Sciatic nerve (tissue), 2 donors: ENCODE measurements at regions not wholly inside any gene's neighbourhood (a gene's known extent, or its start where the extent isn't known, plus 50 kb on each side); places are given as distances from the start of the nearest gene placed in this dataset.

Experiments
- ATAC-seq: fragments of 200-7000 bp; cut with Tn5 transposase; one replicate; pipeline ENCODE4 v1.9.1; 2020; ENCODE audit warnings: mild to moderate bottlenecking, moderate library complexity
- DNase-seq: peaks from one replicate; pipeline ENCODE4 v3.0.0-alpha.2; 2020; ENCODE audit warnings: low spot score
- intact Hi-C: fragments of 100-400 bp; cut with DNase I; formaldehyde crosslinking; loops from one replicate; pipeline ENCODE4 v1.14.2; 2022
- donor health status: DM: no; HTN: no; CAD: no.
- donor health status: DM: no; HTN: no; CAD: no.

DNA sequence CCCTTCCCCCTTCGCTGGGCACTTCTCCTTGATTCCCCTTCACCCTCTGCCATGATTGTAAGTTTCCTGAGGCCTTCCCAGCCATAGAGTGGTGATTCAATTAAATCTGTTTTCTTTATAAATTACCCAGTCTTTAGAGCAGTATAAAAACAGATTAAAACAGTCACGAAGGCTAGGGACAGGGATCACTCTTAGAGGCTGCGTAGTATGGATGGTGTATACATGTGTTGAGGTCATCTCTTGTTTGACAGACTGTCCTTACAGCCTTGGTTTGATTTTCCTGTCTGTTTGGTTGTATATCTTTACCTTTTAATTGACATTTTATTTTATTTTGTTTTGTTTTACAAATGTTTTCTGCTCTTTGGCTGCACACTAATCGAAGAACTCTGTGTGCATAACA, 1155.7 kb upstream of the CDH18 start:
- intact Hi-C loops = no loop called here
- ATAC-seq (no peak), DNase-seq (no peak)

DNA sequence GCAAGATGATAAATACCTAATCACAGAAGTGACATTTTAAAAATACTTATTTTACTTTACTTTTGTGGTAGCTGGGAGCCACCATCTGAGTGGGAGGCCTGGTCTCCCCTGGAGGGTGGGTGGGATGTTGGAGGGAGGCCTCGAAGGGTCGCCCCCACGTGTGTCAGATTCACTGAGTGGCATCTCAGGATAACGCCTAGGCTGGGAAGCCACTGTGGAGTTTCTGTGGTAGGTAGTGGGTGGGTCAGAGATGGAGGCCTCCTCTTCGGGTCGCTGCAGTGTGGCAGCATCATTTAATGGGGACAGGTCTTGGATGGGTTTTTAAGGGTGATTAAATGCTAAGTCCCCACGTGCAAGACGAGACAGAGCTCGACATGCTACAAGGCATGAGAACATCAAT, 1154.8 kb upstream of the CDH18 start:
- DNase-seq (no peak), ATAC-seq (no peak)
- intact Hi-C loops = no loop called here

DNA sequence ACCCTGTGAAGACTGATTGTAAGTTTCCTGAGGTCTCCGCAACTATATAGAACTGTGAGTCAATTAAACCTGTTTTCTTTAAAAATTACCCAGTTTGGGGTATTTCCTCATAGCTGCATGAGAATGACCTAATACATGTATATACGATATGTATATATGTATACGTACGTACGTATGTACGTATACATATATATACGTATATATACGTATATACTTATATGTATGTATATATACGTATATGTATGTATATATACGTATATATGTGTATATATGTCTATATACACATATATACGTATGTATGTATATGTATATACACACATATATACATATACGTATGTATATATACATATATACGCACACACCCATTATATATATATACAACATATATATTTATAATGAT, 1153.0 kb upstream of the CDH18 start:
- ATAC-seq = no peak
- DNase-seq = no peak
- intact Hi-C loops = no loop called here

DNA sequence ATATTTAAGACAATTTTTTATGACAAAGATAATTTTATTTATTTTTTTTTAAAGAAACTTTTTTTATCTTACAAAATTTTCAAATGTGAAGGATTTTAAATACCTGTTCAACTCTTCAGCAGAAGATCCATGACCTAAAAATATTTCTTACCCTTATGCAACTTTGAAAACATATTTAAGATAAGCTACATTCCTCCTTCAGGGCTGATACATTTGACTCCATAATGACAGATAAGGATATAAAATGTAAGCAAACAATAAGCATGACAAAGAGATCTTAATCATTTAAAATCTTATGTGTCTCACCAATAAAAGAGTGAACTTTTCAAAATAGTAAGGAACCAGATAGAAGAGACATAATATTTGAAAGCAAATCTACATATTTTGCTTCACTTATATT, 1138.2 kb upstream of the CDH18 start:
- ATAC-seq (no peak), DNase-seq (no peak)
- intact Hi-C loops = no loop called here

DNA sequence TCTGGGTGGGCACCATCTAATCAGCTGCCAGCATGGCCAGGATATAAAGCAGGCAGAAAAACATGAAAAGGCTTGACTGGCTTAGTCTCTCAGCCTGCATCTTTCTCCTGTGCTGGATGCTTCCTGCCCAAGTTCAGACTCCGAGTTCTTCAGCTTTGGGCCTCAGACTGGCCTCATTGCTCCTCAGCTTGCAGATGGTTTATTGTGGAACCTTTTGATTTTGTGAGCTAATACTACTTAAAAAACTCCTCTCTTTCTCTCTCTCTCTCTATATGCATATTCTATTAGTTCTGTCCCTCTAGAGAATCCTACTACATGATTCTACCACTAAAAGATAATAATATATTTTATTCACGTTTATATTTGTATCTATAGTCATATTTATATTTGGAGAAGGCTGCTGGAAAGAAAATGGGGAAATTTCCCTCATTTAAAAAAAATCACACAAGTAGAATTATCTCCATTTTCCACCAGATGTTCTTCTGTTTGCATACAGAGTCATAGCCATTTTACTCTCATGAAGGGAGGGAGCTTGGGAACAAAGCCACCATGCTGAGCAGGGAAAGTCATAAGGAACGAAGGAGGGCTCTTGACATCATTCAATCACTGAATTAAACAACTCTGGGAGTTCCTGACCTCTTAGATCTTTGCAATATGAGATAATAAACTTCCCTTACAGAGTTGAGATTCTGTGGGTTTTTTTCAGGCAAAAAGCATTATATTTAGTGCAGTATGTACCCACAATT, 1137.4 kb upstream of the CDH18 start:
- ATAC-seq = no peak
- intact Hi-C loops = no loop called here
- no peak for DNase-seq

DNA sequence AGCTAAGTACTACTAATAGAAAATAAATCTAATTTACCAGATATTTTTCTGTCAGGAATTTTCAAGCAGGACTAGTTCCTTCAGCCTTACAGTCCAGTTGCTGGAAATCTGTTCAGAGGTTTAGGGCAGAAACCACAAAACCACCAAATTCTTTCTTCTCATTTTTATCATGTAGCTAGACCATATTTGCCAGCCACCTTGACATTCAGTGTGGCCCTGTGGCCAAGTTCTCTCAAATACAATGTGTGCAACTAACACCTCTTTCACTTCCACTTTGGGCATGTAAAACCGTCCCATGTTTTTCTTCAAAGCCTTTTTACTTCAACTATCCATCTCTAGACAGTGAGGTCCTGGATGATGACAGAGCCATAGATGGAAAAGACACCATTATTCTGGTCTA, 1133.2 kb upstream of the CDH18 start:
- intact Hi-C loops = no loop called here
- no peak for ATAC-seq
- DNase-seq = no peak

DNA sequence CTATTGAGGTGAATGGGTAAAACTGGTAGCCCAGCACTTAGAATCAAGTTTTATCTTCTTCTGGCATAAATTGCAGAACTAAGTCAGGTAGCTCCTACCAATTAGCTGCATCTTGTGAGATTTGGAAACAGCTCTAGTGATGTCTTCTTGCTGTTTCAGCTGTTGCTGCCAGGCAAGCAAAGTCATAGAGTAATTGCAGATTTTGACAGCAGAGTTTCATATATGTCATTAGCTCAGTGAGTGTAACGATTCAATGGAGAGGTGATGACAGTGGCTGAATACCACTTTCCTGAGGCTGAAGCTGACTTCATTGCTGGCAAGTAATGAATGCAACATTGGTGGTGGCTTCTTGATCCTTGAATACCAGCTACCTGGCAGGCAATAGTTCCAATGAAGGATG, 1109.7 kb upstream of the CDH18 start:
- ATAC-seq = no peak
- intact Hi-C loops = no loop called here
- DNase-seq = no peak

DNA sequence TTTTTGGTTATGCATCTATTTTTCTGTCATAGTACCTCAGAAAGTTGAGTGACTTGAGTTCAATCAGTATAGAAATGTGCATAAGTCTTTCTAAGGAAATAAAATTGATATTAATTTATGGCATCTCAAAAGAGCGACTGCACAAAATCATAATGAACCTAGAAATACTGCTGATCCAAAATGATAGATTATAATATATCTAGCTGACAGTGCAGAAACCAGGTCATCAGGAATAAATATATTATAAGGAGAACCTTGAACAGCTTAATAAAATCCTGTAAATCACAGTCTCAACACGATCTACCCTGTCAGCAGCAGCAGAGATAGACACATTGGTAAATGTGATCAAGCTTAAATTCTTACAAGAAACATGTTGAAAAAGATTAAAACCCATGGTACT, 1106.6 kb upstream of the CDH18 start:
- ATAC-seq = no peak

DNA sequence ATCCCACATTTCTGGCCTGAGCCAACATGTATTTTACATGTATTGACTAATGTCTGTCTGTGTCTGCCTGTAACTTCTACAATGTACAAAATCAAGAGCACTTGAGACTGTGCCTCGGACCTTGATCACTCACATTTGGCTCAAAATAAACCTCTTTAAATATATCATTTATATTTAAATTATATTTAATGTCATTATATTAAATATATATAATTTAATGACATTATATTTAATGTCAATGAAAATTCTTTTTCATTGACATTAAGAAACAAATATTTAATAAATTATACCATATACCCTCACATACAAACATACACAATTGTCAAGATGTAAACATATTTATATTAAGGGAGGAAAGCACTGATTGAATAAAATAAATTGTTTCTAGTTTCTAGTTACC, 1099.8 kb upstream of the CDH18 start:
- DNase-seq (no peak), ATAC-seq (no peak)
- intact Hi-C loops = no loop called here

More for the DNA sequence above, 1106.6 kb upstream of the CDH18 start:
- DNase-seq = no peak
- intact Hi-C loops = no loop called here

DNA sequence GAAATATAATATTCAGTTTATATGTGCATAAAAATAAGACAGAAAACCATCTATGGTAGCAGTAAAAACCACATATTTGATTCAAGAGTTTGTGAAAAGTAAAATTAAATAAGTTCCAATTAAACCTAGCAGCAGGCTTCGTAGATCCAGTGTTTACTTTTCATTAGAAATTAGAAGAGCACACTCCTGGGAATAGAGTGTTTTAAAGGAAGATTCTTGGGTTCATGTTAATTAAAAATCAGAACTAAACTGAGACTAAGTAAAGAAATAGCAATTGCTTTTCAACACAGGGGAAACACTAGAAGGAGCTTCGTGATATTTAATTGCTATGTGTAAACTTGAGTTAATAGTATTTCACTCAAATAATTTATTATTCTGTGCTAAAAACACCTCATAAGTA, 1097.8 kb upstream of the CDH18 start:
- no peak for ATAC-seq
- intact Hi-C loops = no loop called here
- DNase-seq = no peak

DNA sequence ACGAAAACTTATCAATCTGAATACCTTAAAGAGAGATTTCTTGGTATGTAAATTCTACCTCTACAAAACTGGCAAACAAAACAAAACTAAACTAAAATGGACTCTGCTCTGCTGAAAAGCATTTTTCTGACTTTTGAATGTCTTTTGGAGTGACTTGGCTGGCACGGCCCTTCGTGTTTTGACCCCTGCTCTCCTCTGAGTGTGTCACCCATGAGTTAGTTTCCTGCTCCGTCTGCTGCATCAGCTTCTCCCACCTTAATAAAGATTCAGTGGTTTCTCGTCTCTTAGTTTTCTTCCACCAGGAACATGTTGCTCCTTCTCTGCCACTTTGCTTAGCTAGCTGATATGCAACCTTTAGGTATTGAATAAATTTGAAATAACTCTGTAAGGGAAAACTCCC, 1084.0 kb upstream of the CDH18 start:
- ATAC-seq (no peak), DNase-seq (no peak)
- intact Hi-C loops = no loop called here

DNA sequence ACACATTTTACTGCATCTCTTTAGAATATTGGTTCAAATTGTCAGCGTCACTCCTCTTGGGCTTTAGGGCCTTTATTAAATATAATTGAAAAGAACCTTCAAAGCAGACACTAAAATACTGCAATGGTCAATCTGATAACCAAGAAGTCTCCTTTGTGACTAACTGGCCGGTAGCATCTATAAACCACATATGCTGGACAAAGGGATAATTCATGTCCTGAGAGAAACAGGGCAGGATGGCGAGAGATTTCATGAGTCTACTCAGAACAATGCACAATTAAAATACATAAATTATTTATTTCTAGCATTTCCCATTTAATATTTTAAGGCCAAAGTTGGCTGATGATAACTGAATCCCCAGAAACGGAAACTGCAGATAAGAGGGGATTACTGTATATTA, 1083.4 kb upstream of the CDH18 start:
- DNase-seq = no peak
- ATAC-seq = no peak
- intact Hi-C loops = no loop called here

DNA sequence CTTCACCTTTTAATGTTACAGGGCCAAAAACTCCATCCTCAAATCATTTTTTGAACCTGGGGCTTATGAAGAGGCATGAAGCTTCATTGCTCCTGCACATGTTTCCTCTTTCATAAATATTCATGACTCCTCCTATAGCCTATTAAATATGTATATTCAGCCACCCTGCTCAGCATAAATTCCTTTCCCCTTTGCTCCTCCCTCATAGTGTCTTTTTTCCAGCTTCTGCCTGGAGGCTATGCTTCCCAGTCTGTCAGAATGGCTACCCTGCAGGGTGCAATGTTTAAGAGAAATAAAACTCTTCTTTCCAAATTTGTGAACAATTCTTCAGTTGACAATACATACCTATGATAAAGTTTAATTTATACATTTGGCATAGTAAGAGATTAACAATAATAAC, 1082.9 kb upstream of the CDH18 start:
- ATAC-seq (no peak), DNase-seq (no peak)
- intact Hi-C loops = no loop called here

DNA sequence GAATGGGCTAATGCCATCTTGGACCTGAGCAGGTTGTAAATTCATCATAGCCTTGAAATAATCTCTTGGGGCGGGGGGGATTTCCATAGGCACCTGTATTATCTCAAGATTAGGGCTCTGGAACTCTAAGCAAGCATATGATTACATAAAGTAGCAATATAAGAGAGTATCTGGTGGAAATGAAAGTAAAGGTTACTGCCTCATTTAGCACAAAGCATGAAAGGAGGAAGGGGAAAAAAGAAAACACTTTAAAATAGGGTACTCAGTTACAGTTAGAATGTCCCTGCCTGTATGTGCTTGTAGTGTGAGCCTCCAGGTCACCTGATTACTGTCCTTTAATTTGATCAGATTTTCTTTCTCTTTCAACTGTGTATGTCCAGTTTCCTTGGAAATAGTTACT, 1079.7 kb upstream of the CDH18 start:
- DNase-seq = no peak

DNA sequence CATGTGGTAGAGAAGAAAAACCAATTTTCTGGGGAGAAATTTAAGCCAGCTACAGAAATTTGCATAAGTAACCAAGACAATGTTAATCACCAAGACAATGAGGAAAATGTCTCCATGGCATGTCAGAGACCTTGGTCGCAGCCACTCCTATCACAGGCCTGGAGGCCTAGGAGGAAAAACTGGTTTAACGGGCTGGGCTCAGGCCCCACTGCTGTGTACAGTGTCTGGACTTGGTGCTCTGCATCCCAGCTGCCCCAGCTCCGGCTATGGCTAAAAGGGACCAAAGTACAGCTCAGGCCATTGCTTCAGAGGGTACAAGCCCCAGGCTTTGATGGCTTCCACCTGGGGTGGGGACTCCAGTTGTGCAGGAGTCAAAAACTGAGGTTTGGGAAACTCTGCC, 1075.1 kb upstream of the CDH18 start:
- intact Hi-C loops = no loop called here
- DNase-seq (no peak), ATAC-seq (no peak)

More for the DNA sequence above, 1079.7 kb upstream of the CDH18 start:
- intact Hi-C loops = no loop called here
- ATAC-seq = no peak

DNA sequence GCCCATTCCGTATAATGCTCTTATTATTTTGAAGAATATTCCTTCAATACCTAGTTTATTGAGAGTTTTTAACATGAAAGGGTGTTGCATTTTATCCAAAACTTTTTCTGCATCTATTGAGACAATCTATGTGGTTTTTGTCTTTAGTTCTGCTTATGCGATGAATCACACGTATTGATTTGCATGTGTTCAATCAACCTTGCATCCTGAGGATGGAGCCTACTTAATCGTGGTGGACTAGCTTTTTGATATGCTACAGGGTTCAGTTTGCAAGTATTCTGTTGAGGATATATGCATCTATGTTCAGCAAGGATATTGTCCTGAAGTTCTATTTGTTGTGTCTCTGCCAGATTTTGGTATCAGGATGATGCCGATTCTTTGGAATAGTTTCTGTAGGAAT, 1070.3 kb upstream of the CDH18 start:
- ATAC-seq = no peak
- intact Hi-C loops = no loop called here
- no peak for DNase-seq

DNA sequence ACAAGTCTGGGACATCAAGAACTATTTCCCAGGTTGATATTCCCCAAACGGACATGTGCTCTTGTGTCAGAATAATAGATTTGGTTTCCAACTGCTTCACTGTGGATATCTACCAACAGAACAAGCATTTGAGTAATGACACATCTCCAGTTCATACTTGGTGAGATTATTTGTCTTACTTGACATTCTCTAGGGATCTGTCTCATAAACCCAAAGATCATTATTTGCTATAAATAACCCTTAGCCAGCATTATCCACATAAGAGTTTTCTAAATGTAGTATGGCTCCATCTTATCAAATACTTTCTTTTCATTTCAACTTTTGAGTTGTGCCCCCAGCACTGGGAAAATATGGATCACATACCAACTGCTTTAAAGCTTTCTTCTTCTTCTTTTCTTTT, 1063.9 kb upstream of the CDH18 start:
- ATAC-seq = no peak
- intact Hi-C loops = no loop called here
- DNase-seq = no peak

DNA sequence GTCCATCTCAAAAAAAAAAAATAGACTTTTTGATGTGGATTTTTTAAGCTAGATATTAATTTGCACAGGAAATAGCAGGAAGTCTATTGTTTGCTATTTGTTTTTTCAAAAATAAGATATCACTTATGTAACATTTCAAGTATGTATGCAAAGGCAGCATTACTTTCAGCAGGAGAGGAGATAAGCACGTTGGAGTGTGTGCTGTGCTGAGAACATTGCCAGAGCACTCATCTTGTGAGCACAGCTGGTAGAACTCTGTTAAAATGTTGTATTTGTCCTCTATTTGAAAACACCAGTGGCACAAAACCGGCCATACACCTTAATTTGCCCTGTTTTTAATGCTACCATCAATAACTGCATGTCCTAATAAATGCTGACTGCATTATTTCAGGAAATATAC, 1061.9 kb upstream of the CDH18 start:
- intact Hi-C loops = no loop called here
- ATAC-seq (no peak), DNase-seq (no peak)

DNA sequence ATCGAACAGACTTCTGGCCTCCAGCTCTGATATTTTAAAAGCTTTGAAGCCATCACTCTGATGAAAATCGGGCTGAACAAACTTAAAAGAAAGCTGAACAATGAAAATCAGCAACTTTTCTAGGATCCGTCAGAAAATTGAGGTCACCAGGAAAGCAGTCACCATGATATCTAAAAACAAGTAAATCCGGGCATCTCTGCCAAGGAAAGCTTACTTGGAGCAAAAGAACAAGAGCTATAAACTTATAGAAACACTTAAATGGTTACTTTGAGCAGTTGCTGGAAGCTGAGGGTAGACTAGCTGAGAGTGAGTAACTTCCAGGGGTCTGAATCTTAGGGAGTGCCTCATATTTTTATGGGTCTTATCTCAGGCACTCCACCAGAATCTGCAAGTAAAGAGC, 1043.0 kb upstream of the CDH18 start:
- intact Hi-C loops = no loop called here
- DNase-seq = no peak
- ATAC-seq = no peak

DNA sequence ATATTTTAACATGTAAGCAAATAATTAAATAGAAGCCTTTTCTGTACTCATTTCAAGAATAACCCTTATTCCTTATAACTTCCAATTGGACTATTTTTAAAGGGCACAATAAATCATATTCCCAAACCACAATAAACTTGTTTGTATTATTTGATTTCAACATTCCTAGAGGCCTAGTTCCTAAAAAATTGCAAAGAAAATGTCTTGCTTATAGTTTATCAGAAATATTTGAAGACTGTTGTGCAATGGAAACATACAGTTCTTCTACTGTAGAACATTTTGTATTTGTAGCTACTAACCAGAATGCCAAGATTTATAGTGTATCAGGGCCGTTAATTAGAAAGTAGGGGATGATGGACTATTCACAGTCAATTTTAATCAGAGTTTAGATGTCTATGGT, 1037.0 kb upstream of the CDH18 start:
- ATAC-seq (no peak), DNase-seq (no peak)
- intact Hi-C loops = no loop called here

DNA sequence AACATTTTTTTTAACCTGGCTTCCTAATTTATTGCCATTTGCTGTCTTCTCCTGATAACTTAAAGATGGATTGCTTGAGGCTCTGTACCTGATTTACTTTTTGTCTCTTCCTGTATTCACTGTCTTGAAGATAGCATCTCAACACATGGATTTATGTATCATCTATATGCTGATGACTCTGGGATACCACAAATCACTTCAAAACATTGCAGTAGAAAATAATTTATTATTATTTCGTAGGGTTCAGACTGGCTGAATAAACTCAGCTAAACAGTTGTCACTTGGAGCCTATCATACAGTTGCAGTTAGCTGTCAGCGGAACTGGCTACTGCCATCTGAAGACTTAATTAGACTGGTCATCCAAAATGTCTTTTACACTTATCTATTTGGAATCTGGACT, 1025.2 kb upstream of the CDH18 start:
- DNase-seq = no peak
- intact Hi-C loops = no loop called here
- ATAC-seq = no peak

DNA sequence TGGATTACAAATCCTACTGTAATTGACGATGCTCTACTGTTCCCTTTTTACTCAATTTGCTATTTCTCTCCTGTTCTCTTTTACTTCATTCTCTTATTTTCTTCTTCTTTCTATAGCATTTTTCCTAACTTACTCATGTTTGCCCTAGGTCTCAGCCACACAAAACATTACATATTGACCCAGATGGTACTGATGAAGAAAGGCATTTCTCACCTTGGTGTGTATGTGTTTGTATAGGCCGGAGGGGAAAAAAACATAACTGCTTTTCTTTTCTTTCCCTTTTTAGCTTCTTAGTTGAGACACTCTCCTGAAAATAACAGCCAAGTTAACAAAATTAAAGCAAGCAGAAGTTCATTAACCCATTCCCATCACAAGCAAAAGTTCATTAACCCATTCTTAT, 1019.8 kb upstream of the CDH18 start:
- intact Hi-C loops = no loop called here
- DNase-seq (no peak), ATAC-seq (no peak)
